ENCODE measurements at regions not wholly inside any gene's neighbourhood (a gene's known extent, or its start where the extent isn't known, plus 50 kb on each side); places are given as distances from the start of the nearest gene placed in this dataset.
A peak's percentile ranks its signal among the peaks of the same experiment; 100 is the strongest.

DNA sequence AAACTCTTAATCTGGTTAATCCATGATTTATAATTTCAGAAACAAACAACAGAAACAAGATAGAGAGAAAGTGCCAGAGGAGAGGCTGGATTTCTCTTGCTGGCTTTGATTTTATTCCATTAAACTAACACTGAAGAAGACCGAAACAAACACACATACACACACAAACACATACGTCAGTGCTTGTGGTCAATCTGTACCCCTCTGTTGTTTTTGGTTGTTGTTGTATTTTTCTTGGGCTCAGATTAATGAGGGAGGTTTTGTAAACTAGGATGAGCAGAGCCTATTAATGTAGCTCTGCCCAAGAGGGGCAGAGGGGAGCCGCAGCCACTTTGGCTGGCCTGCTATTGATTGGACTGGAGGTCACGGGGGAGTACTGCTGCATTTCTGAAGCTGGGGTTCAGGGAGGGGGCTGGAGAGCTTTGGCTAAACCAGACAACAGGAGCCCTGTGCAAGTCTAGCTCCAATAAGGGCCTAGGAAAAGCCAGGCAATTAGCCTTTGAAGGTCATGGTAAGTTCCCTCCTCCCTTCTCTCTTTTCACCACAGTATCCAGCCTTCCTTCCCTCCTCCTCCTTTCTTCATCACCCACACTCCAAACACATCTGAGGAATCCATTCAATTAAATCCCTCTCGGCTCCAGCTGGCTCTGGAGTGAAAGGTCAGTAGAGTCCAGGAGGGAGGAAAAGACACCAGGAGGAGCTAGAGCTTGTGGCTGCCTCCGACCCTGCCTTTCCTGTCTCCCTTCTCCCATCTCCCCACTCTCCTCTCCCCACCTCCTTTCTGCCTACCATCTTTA, 344.1 kb upstream of the LMO3 start:
- DNase-seq, result no peak

DNA sequence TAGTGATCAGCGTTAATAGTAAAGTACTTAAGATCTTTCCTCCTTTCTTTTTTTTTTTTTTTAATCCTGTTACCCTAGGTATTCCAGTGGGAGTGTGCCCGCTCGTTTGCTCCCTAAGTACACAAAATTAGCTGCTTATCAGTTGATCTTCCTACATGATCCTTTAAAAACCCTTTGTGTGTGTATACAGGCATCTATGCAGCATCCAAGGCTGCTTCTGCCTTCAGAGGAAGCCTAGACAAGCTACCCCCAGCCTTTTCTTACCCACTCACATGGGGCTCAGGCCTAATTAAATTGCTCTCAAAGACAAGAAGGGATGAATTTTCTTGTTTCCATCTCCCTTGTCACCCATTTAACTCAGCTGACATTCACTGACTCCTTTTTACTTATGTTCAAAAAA, 343.4 kb upstream of the LMO3 start:
- DNase-seq, result no peak

DNA sequence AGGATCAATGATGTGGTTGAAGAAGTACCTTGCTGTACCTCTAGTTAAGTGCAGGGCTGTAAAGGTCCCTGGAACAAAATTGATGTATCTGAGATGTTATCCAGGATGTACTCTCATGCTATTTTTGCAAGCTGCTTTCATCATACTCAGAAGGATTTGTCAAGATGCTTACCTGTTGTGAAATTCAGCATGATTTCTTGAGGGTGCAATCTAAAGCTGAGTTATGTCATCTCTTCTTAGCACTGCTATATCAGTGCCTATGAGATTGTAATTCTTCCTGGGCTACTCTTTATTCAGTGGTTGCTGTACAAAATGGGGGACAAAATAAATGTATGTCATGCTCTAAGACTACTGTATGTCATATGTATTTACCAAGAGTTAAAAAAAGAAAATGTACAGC, 340.7 kb upstream of the LMO3 start:
- DNase-seq, result no peak

DNA sequence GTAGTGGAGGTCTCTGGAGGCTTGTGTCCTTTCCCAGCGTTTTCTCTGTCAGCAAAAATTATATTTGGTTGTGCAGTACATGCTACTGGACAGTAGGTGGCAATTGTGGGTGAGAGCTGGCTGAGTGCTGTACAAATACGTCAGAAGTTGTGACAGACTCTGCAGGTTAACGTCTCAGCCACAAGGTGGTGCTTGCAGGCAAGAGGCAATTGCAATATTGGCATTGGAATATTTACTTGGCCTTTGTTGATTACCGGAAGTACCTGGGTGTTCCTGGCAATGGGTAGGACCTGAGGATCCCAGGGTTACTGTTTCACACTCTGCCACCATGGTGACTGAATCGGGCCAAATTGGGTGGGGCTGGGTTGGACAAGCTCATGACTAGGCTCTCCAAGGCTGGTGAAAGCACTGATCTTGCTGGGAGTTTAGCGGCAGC, 333.9 kb upstream of the LMO3 start:
- DNase-seq, result peak; percentile 51

DNA sequence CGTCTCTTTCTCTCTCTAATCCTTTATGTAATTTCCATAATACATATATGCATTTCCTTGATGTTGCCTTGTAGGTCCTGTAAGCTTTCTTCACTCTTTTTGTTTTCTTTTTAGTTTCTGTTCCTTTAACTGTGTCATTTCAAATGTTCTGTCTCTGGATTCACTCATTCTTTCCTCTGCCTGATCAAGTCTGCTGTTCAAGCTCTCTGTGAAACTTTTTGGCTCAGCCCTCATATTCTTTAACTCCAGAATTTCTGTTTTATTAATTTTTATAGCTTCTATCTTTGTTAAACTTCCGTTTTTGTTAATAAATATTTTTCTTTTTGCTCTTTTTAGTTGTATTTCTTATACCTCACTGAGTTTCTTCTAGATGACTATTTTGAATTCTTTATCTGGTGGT, 321.3 kb upstream of the LMO3 start:
- no peak for DNase-seq

DNA sequence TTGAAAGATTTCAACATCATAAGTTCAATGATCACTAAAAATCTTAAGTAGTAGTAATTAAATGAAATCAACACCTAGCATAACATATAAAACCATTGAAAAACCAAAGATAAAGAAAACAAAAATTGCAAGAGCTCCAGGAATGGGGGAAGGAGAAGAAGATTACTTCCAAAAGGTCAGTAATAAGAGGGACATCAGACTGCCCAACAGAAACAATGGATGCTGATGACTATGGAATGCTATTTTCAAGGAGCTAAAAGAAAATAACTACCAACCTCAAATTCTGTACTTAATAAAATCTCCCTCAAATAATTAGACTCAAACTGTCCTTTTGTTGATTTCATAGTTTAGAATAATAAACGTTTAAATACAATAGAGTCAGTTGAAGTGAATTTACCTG, 314.5 kb upstream of the LMO3 start:
- DNase-seq, result no peak

DNA sequence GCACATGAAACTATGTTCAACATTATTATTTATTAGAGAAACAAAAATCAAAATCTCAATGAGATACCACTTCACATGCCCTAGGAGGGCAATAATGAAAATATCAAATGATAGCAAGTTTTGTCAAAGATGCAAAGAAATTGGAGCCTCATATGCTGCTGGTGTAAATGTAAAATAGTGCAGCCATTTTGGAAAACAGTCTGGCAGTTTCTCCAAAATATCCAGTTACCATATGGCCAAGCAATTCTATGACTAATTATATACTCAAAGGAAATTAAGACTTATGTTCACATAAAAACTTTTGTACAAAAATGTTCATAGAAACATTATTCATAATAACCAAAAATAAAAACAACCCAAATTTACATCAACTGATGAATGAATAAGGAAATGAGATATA, 313.6 kb upstream of the LMO3 start:
- DNase-seq, result no peak

DNA sequence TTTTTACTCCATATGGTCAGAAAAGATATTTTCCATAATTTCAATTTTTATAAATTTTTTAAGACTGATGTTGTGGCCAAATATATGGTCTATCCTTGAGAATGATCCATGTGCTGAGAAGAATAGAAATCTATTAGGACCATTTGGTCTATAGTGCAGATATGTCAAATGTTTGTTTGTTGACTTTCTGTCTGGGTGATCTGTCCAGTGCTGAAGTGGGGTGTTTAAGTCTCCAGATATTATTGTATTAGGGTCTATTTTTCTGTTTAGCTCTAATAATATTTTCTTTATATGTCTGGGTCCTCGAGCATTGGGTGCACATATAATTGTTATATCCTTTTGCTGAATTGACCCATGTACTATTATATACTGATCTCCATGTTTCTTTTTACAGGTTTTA, 308.9 kb upstream of the LMO3 start:
- DNase-seq, result no peak

DNA sequence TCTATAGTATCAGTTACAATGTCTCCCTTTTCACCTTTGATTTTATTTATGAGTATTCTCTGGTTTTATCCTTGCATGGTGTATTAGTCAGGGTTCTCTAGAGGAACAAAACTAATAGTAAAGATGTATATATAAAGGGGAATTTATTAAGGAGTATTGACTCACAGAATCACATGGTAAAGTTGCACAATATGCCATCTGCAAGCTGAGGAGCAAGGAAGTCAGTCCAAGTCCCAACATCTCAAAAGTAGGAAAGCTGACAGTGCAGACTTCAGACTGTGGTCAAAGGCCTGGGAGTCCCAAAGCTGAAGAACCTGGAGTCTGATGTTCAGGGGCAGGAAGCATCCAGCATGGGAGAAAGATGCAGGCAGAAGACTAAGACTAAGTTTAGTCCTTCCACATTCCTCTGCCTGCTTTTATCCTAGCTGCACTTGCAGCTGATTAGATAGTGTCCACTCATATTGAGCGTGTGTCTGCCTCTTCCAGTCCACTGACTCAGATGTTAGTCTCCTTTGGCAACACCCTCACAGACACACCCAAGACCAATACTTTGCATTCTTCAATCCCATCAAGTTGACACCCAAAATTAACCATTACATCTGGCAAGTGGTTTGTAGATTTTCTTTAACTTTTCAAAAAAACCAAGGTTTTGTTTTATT, 308.0 kb upstream of the LMO3 start:
- no peak for DNase-seq

DNA sequence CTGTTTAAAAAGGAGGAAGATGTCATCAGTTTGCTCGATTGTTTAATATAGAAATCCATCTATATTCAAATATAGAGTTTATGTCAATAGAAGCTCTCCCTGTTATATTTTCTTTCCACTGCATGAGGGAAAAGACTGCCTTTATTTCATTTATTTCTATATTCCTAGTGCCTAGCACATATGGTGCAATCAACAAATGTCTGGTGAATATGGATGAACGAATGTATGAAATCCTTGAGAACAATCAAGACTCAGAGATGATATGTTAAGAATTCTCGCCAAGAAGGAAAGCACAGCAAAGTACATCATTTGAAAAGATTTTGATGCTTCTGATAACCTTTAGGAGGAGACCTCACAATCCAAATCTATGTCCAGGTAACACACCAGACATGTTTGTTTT, 296.0 kb upstream of the LMO3 start:
- no peak for DNase-seq

DNA sequence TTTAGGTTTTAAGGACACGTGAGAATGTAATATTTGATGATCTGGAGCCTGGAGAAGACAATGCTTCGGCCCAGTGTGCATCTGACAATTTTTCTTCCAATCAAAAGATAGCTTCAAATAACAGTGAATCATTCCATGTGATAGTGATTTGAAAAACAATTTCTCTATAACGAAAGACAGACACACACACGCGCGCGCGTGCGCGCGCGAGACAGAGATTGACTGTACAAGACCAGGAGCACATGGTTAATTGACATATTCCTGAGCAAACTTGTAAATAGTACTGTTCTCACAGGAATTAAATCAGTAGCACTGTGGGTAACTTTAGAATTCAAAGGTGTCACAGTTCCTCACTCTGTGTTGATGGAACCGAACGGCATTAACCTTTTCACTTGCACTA, 287.5 kb upstream of the LMO3 start:
- DNase-seq, result no peak

DNA sequence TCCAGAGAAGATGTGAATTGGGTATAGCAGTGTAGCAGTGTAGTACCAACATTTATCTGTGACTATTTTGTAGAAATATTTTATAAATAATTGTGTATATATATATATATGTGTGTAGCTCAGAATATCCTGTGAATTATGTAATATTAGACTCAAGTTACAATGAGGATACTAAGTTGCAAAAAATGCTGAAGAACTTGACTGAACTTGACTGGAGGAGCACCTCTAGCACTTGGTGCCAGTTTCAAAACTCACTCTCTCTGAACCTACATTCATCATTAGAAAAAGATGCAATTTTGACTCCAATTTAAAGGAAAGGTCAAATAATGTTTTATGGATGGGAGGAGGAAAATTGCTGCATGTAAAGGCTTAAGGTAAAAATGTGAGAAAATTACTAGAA, 285.7 kb upstream of the LMO3 start:
- DNase-seq, result no peak

DNA sequence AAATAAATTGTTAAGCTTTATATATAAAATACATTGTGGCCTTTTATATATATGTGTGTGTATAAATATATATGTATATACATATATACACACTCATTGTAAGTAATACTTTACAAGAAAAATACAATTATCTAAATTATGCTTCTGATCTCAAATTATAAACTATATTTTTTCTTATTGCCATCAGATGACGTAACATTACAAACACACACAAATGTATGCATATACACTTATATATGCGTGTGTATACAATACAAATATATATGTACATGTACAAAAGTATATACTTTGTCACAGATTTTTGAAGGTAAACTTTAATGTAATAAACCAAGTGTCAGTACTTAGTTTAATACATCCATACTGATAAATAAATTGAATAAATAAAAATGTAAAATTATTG, 278.9 kb upstream of the LMO3 start:
- no peak for DNase-seq

DNA sequence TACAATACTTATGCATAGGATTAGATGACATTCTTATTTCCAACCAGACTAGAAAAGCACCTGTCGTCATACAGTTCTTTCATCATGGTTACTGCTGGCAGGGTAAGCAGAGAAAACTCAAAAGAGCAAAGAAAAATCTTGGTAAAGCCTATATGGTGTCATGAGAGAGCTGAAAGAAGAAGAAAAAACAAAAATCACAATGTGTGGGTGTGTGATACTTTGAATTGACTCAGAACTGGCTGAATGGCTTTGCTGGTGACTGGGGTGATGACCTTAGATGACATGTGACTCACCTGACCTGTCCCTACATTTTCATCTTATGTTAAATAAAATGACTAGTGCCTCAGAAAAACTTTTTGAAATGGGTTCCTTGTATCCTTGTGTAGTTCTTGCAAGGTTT, 278.1 kb upstream of the LMO3 start:
- DNase-seq, result no peak

DNA sequence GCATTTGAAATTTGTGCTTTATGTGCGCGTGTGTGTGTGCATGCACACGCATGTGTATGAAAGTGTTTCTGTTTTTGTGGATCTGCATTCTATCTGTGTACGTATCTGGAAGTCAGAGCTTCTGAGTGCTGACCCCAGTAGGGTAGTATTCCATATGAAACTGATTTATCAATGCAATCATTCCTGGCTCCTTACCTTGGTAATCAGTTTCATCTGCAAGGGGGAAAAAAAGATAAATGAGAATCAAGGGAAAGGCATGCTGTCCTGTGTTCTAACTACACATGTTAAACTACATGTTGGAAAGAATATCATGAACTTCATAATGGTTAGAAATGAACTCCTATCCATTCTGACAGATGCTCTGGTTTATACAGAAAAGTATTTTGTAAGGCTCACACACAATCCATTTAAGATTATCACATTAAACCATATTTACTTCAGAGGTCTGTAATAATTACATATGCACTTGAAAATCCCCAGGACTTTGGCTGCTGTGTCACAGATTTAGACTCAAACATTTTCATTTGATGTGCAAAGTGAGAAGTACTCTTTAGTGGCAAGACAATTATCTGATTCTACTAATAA, 276.1 kb upstream of the LMO3 start:
- DNase-seq, result no peak

DNA sequence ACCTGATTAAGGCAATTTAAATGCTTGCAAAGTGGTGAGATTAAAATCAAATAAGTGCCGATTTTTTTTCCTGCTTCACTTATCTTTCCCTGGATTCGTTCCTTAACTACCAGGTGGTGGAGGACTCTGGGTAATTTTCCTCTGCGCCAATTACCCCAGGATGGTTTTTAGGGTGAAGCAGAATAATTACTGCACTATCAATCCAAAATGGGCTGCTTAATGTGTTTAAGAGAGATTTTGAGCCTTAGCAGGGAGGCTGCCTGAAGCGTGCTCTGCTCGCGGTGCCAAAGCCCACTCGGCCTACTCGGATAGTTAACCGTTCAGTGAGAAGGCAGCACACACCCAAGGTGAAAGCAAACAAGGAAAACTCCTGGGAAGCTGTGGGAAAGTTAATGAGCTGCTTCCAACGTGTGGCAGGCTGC, 274.9 kb upstream of the LMO3 start:
- no peak for DNase-seq

DNA sequence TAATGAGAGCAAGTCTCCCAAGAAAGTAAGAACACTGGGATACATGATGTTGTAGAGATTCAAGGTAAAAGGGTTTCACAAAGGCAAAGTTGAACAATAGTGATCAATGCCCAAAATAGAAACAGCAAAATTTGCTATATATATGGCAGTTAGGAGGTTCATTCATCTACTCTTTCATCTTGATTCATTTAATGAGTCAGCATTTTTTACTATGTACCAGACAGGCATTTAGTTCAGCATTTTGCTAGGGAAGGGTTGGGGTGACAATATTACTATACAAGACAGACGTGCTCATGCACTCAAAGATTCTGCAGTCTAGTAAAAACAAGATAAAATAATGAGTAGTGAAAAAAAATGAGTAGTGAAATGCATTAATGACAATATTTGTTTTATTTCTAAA, 264.9 kb upstream of the LMO3 start:
- no peak for DNase-seq

DNA sequence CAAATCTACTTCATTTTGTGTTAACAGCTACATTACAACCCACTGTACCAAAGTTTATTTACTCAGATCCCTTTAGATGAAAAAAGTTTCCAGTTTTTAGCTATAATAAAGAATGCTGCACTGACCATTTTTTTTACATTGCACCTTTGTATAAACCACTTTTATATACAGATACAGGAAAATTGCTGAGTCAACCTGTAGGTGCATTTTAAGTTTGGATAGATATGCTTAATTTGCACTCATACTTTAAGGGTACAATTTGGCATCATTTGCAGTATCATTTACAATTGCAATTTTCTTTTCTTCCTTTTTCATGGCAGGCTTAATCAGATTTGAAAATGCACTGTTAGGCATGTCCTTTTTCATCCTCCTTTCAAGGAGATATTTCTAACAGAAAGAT, 257.8 kb upstream of the LMO3 start:
- no peak for DNase-seq

DNA sequence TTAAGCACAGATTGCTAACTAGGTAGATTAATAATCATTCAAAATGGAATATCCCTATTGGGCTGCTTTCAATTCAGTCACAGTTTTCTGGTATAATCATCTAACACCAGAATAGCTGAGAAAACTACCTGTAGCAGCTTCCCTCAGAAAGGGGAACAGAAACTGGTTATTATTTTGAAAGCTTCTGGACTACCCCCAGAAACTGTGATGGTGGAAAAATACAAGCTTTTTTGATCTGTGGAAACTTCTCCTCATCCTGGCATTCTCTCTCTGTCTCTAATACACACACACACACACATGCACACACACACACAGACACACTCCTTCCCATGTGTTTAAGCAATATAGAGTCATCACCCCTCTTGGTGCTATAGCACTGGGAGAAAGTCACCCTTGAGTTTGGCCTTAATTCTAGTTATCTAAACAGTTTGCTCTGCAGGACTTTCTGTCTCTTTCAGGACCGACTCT, 251.5 kb upstream of the LMO3 start:
- DNase-seq, result no peak

DNA sequence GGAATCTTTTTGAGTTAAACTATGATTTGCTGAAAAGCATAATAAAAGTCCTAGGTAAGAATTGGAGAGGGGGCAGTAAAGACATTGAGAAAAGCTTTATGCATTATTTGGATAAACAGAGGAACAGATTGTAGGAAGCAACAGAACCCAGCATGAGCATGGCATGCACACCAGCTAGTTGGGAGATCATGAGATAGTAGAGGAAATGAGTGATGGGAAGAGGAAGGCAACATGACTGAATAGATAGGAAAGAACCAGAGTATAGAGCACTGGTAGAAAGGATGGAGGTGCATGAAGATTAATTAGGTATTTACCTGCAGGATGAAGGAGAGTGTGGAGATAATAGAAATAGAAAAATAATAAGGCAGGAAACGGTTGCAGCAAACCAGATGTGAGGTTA, 248.5 kb upstream of the LMO3 start:
- DNase-seq, result no peak

DNA sequence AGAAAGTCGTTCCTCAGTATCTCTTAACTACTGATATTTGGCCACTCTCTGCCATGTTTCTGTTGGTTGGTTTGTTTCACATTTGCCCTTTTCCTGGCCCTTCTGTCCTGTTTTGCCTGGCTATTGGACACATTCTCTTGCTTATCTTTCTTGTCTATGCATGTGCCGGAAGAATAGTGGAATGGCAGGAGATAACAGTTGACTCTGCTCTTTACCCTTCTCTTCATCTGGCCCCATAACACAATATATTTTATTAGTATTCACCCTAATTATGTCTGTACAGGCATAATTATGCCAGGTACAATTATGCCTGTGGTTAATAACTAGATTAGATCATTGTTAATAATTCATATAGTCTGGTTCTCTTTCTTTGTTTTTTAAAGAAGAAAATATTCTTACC, 243.5 kb upstream of the LMO3 start:
- no peak for DNase-seq

DNA sequence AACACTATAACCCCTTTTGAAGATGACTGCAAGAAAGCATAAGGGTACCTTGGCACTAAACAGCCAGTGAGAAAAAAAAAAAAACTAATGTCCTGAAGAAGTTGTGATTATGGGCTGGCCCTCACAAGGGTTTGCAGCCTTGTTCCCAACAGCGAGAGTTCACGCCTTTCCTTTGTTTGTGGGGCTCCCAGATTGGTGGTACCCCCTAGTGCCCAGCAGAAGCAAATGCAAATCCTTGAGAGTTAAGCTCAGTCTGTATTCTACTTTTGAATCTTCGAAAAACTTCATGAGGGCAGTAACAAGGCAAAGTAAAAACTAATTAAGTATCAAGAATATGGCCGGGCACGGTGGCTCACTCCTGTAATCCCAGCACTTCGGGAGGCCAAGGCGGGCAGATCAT, 238.9 kb upstream of the LMO3 start:
- DNase-seq, result no peak

DNA sequence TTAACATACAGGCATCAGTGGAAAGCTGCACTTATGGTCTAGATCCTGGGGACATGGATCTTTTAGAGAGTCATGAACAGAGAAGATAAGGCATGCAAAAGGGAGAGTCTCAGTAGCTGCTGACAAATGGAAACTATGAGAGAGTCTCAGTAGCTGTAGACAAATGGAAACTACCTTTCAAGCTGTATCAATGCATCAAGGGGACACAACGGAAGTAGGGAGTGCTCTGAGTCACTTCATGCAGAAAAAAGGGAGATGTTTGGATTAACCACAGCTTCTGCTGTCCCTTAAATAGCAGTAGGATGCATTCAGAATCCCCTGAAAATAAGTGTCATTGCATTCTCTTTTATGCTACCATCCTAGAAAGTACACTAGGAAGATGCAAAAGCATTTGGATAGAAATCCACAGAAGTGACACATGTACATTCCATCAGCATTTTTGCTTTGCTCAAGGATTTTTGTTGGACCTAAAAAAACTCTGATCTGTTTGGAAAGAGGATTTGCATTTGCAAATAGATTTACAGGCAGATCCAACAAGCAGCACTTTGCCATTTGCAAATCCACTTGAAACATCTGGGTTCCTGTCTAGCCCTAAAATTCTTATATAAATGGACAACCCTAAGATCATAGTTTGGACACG, 227.5 kb upstream of the LMO3 start:
- no peak for DNase-seq

DNA sequence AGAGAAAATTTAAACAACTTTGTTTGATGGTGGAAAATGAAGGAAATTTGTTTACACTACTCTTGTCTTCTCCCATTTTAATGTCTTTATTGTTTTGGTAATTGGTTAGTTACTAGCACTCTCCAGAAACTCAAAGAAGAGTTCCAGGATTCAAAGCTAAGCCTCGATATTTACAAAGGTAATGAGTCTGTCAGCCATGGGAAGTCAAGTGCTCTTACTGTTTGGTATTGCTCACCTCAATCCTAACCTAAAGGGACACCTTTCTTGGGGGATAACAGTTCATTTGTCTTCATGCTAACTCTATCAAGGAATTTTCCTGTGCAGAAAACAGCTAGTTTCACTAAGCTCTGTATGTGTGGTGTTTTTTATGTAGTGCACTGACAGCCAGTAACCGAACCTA, 222.9 kb upstream of the LMO3 start:
- no peak for DNase-seq
